ENCODE measurements at regions not wholly inside any gene's neighbourhood (a gene's known extent, or its start where the extent isn't known, plus 50 kb on each side); places are given as distances from the start of the nearest gene placed in this dataset.
A peak's percentile ranks its signal among the peaks of the same experiment; 100 is the strongest.

- DNase-seq (ENCODE audit: low read depth) = no peak
- no peak overlapping the region for H3K4me3 ChIP-seq (ENCODE audit: low read depth, low read length)
- TF ChIP-seq CTCF (conservative IDR thresholded peaks at IDR 0.05; ENCODE audit: low read depth, low read length) = no peak
Observed at GRCh38 chr13:102944821-102945220, 99.0 kb downstream of the ERCC5 start.

GRCh38 chr13:102940770-102941169 is 94.9 kb downstream of the ERCC5 start:
- no peak overlapping the region for H3K4me3 ChIP-seq (ENCODE audit: low read depth, low read length)
- no peak for DNase-seq (ENCODE audit: low read depth)
- TF ChIP-seq CTCF (conservative IDR thresholded peaks at IDR 0.05; ENCODE audit: low read depth, low read length) = no peak

GRCh38 chr13:102940143-102940542 is 94.3 kb downstream of the ERCC5 start:
- TF ChIP-seq CTCF (conservative IDR thresholded peaks at IDR 0.05; ENCODE audit: low read depth, low read length) = peak; percentile 25
- H3K4me3 ChIP-seq (ENCODE audit: low read depth, low read length) = no peak overlapping the region
- DNase-seq (ENCODE audit: low read depth) = no peak

GRCh38 chr13:102935896-102936321 is 90.1 kb downstream of the ERCC5 start:
- no peak overlapping the region for H3K4me3 ChIP-seq (ENCODE audit: low read depth, low read length)
- no peak for DNase-seq (ENCODE audit: low read depth)
- no peak for TF ChIP-seq CTCF (conservative IDR thresholded peaks at IDR 0.05; ENCODE audit: low read depth, low read length)

GRCh38 chr13:102933523-102933922 is 87.7 kb downstream of the ERCC5 start:
- TF ChIP-seq CTCF (conservative IDR thresholded peaks at IDR 0.05; ENCODE audit: low read depth, low read length) = no peak
- no peak for DNase-seq (ENCODE audit: low read depth)
- no peak overlapping the region for H3K4me3 ChIP-seq (ENCODE audit: low read depth, low read length)

GRCh38 chr13:102933122-102933521 is 87.3 kb downstream of the ERCC5 start:
- DNase-seq (ENCODE audit: low read depth) = no peak
- no peak overlapping the region for H3K4me3 ChIP-seq (ENCODE audit: low read depth, low read length)
- TF ChIP-seq CTCF (conservative IDR thresholded peaks at IDR 0.05; ENCODE audit: low read depth, low read length) = no peak

- no peak overlapping the region for H3K4me3 ChIP-seq (ENCODE audit: low read depth, low read length)
- no peak for TF ChIP-seq CTCF (conservative IDR thresholded peaks at IDR 0.05; ENCODE audit: low read depth, low read length)
- no peak for DNase-seq (ENCODE audit: low read depth)
Observed at GRCh38 chr13:102932331-102932730, 86.5 kb downstream of the ERCC5 start.
